ENCODE measurements at regions not wholly inside any gene's neighbourhood (a gene's known extent, or its start where the extent isn't known, plus 50 kb on each side); places are given as distances from the start of the nearest gene placed in this dataset.

GRCh38 chr13:73174521-73175010 lies 115.8 kb downstream of the KLF5 start:
- Mint-ChIP-seq H3K4me1 (ENCODE audit: low read depth) (peaks cover 10% of the 10 kb centered on the region), H3K27me3 (ENCODE audit: low read depth) (no peaks in the 10 kb centered on the region), H3K27ac (ENCODE audit: unreplicated experiment) (no peak overlapping the region), H3K9me3 (ENCODE audit: low read depth) (no peaks in the 10 kb centered on the region), H3K4me3 (ENCODE audit: unreplicated experiment) (no peak overlapping the region), H3K36me3 (ENCODE audit: low read depth) (no peaks in the 10 kb centered on the region)
- no peak for TF ChIP-seq CTCF (IDR thresholded peaks at IDR 0.05)
- no peak for DNase-seq (ENCODE audit: low spot score)

- Mint-ChIP-seq H3K27me3 (ENCODE audit: low read depth) (no peaks in the 10 kb centered on the region), H3K9me3 (ENCODE audit: low read depth) (no peaks in the 10 kb centered on the region), H3K27ac (ENCODE audit: unreplicated experiment) (no peak overlapping the region), H3K36me3 (ENCODE audit: low read depth) (no peaks in the 10 kb centered on the region), H3K4me1 (ENCODE audit: low read depth) (peaks cover 18% of the 10 kb centered on the region), H3K4me3 (ENCODE audit: unreplicated experiment) (no peak overlapping the region)
- no peak for TF ChIP-seq CTCF (IDR thresholded peaks at IDR 0.05)
- no peak for DNase-seq (ENCODE audit: low spot score)
Measured at GRCh38 chr13:73173279-73173811, 114.5 kb downstream of the KLF5 start.

GRCh38 chr13:73171926-73172325 lies 113.1 kb downstream of the KLF5 start:
- TF ChIP-seq CTCF (IDR thresholded peaks at IDR 0.05) = no peak
- peaks cover 18% of the 10 kb centered on the region for H3K4me1 Mint-ChIP-seq (ENCODE audit: low read depth)
- H3K27ac Mint-ChIP-seq (ENCODE audit: unreplicated experiment) = no peak overlapping the region
- no peak overlapping the region for H3K4me3 Mint-ChIP-seq (ENCODE audit: unreplicated experiment)
- no peaks in the 10 kb centered on the region for H3K9me3 Mint-ChIP-seq (ENCODE audit: low read depth)
- no peak for DNase-seq (ENCODE audit: low spot score)
- H3K36me3 Mint-ChIP-seq (ENCODE audit: low read depth) = no peaks in the 10 kb centered on the region
- H3K27me3 Mint-ChIP-seq (ENCODE audit: low read depth) = no peaks in the 10 kb centered on the region

GRCh38 chr13:73171271-73171682 lies 112.5 kb downstream of the KLF5 start:
- Mint-ChIP-seq H3K27ac (ENCODE audit: unreplicated experiment) (no peak overlapping the region), H3K9me3 (ENCODE audit: low read depth) (no peaks in the 10 kb centered on the region), H3K27me3 (ENCODE audit: low read depth) (no peaks in the 10 kb centered on the region), H3K4me3 (ENCODE audit: unreplicated experiment) (no peak overlapping the region), H3K36me3 (ENCODE audit: low read depth) (no peaks in the 10 kb centered on the region), H3K4me1 (ENCODE audit: low read depth) (peaks cover 18% of the 10 kb centered on the region)
- DNase-seq (ENCODE audit: low spot score) = no peak
- no peak for TF ChIP-seq CTCF (IDR thresholded peaks at IDR 0.05)

- Mint-ChIP-seq H3K36me3 (ENCODE audit: low read depth) (no peaks in the 10 kb centered on the region), H3K27me3 (ENCODE audit: low read depth) (no peaks in the 10 kb centered on the region), H3K27ac (ENCODE audit: unreplicated experiment) (no peak overlapping the region), H3K4me3 (ENCODE audit: unreplicated experiment) (no peak overlapping the region), H3K4me1 (ENCODE audit: low read depth) (peaks cover 18% of the 10 kb centered on the region), H3K9me3 (ENCODE audit: low read depth) (no peaks in the 10 kb centered on the region)
- TF ChIP-seq CTCF (IDR thresholded peaks at IDR 0.05) = no peak
- DNase-seq (ENCODE audit: low spot score) = no peak
Measured at GRCh38 chr13:73169971-73170370, 111.2 kb downstream of the KLF5 start.

Data from chondrocyte (in vitro differentiated cells).